Tibial nerve (tissue), 4 donors: ENCODE measurements at regions not wholly inside any gene's neighbourhood (a gene's known extent, or its start where the extent isn't known, plus 50 kb on each side); places are given as distances from the start of the nearest gene placed in this dataset.

Experiments used
- EP300 ChIP-seq, 2 donors: sonication (generic); formaldehyde crosslinking; IDR thresholded peaks; one replicate each; pipeline ENCODE4 v1.6.1; 2017; ENCODE audit warnings: antibody characterized with exemption in 2 of 2, mild to moderate bottlenecking in 1 of 2
- POLR2A ChIP-seq, 2 donors: fragments of 450-650 bp; IDR thresholded peaks; one replicate each; pipeline ENCODE4 v1.6.1; 2017; ENCODE audit warnings: antibody characterized with exemption in 2 of 2, mild to moderate bottlenecking in 2 of 2, moderate library complexity in 2 of 2
- TF ChIP-seq, protein P1 (sequence below), 5 experiments: fragments of 200-600 bp in 3 of 5; fragments of 450-650 bp in 2 of 5; sonication (generic) in 3 of 5; IDR thresholded peaks; one replicate each; pipeline ENCODE4 v1.5.1; 2016 to 2019; ENCODE audit warnings: antibody characterized with exemption in 5 of 5, mild to moderate bottlenecking in 3 of 5, moderate library complexity in 2 of 5

DNA sequence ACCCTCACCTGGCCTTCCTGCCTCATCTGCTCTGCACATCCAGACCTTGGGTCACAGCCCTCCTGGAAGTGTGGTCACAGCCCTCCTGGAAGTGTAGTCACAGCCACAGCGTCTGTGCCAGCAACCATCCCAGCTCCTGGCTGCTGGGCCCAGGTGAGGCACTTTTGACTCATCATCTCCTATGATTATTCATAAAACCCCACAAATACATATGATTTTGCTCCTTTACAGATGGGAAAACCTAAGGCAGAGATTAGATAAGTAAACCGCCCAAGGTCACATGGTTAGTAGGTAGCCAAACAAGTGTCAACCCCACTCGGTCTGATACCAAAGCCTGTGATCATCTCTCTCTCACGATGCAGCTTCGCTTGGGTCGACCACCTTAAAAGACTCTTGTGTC, 94.3 kb downstream of the PRLHR start:
- TF ChIP-seq, protein P1, sequence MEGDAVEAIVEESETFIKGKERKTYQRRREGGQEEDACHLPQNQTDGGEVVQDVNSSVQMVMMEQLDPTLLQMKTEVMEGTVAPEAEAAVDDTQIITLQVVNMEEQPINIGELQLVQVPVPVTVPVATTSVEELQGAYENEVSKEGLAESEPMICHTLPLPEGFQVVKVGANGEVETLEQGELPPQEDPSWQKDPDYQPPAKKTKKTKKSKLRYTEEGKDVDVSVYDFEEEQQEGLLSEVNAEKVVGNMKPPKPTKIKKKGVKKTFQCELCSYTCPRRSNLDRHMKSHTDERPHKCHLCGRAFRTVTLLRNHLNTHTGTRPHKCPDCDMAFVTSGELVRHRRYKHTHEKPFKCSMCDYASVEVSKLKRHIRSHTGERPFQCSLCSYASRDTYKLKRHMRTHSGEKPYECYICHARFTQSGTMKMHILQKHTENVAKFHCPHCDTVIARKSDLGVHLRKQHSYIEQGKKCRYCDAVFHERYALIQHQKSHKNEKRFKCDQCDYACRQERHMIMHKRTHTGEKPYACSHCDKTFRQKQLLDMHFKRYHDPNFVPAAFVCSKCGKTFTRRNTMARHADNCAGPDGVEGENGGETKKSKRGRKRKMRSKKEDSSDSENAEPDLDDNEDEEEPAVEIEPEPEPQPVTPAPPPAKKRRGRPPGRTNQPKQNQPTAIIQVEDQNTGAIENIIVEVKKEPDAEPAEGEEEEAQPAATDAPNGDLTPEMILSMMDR (IDR thresholded peaks at IDR 0.05) = no peak
- TF ChIP-seq POLR2A (IDR thresholded peaks at IDR 0.05) = no peak
- TF ChIP-seq EP300 (IDR thresholded peaks at IDR 0.05) = no peak
